ENCODE measurements at regions not wholly inside any gene's neighbourhood (a gene's known extent, or its start where the extent isn't known, plus 50 kb on each side); places are given as distances from the start of the nearest gene placed in this dataset.

DNA sequence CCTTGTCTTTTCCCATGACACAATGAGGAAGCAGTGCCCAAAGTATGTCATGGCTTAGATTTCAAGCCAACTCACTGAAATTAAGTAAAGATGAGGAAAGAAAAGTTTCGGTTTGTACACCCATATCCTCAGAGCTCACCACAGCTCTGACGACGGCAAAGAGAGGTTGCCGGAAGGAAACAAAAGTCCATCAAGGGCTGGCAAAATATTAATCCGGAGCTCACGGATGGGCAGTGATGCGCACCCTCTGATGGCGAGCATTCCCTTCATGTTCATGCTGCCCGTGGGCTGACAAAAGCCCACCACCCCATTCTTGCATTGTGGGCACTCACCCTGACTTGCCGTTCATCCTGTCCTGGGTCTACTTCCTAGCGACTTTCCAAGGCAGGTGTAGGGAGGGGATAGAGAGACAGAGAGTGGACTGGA lies 103.1 kb downstream of the SOX9 start:
- ChIA-PET CTCF (interaction anchor here (1.9 kb wide), 1 partner anchor 9 kb away, joined by 7 read pairs; no protein-coding TSS in a partner anchor), POLR2A (no interaction called here)
- no peaks in the 10 kb centered on the region for H3K9me3 ChIP-seq
- WGBS (ENCODE audit: missing lambda C conversion rate): 79% methylated on average over 11 of the region's 11 CpGs
- TF ChIP-seq FOSL2 (IDR thresholded peaks at IDR 0.05) (no peak), FOSL2 (CRISPR knock-in tag; IDR thresholded peaks at IDR 0.05) (no peak)
- no peak overlapping the region for H3K4me2 ChIP-seq
- FAIRE-seq: no peak
- H3K27ac ChIP-seq: no peak overlapping the region
- H3K4me3 ChIP-seq: no peak overlapping the region
- ATAC-seq: no peak
- DNase-seq (ENCODE audit: low read depth in 1 of 2, low spot score in 1 of 2): no peak
- no peaks in the 10 kb centered on the region for H3K4me1 ChIP-seq

DNA sequence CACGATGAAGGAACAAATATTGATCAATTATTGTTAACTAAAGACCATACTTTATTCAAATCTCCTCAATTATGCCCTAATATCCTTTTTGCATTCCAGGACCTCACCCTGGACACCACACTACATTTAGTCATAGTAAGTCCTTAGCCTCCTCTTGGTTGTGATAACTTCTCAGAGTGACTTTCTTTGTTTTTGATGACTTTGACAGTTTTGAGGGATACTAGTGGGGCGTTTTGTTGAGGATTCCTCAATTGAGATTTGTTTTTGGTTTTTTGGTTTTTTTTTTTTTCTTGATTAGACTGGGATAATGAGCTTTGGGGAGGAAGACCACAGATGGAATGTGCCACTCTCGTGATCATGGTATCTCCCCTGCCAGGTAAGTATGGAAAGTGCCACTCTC lies 105.5 kb downstream of the SOX9 start:
- TF ChIP-seq MAFK (IDR thresholded peaks at IDR 0.05; ENCODE audit: partially characterized antibody): peak; percentile 54
- no peak for TF ChIP-seq SMC3 (IDR thresholded peaks at IDR 0.05)
- Histone ChIP-seq H3K4me1 (no peaks in the 10 kb centered on the region), H3K4me3 (no peak overlapping the region), H3K4me2 (no peak overlapping the region), H3K9me3 (no peaks in the 10 kb centered on the region), H3K27ac (no peak overlapping the region)
- ChIA-PET POLR2A (no interaction called here), CTCF (interaction anchor here (1.2 kb wide), 1 partner anchor 99 kb away, joined by 3 read pairs; no protein-coding TSS in a partner anchor)
- ATAC-seq (no peak), FAIRE-seq (peak; percentile 39), DNase-seq (ENCODE audit: low read depth in 1 of 2, low spot score in 1 of 2) (no peak)
- 53% methylated on average over 3 of the region's 3 CpGs for WGBS (ENCODE audit: missing lambda C conversion rate)

DNA sequence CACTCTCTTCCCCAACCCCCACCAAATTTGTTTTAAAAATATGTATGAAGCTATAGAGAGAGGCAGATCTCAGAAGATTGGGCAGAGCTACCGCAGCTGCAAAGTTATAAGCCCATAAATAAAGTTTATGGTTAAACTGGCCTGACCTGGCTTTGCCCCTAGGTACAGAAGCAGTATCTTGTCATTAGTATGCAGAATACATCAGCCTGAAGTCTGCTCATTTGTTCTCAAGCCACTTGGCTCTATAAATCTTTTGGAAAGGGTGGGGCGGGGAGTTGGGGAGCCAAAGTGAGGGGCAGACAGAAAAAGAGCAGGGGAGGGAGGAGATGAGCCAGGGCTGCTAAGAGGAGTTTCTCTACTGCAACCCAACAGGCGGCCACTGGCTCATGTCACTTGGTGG lies 113.2 kb downstream of the SOX9 start:
- Histone ChIP-seq H3K4me1 (no peaks in the 10 kb centered on the region), H3K4me2 (no peak overlapping the region), H3K4me3 (no peak overlapping the region), H3K27ac (no peak overlapping the region), H3K9me3 (no peaks in the 10 kb centered on the region)
- DNase-seq (ENCODE audit: low read depth in 1 of 2, low spot score in 1 of 2) (no peak), ATAC-seq (no peak), FAIRE-seq (no peak)
- TF ChIP-seq NPAS2 (CRISPR knock-in tag; IDR thresholded peaks at IDR 0.05; ENCODE audit: borderline replicate concordance) (no peak), TP53 (CRISPR knock-in tag; IDR thresholded peaks at IDR 0.05) (no peak)
- WGBS (ENCODE audit: missing lambda C conversion rate): 80% methylated on average over 3 of the region's 3 CpGs
- ChIA-PET CTCF (interaction anchor here (1.9 to 2.6 kb wide), 2 partner anchors 10 to 306 kb away, joined by 5 to 7 read pairs; no protein-coding TSS in a partner anchor), POLR2A (no interaction called here)

DNA sequence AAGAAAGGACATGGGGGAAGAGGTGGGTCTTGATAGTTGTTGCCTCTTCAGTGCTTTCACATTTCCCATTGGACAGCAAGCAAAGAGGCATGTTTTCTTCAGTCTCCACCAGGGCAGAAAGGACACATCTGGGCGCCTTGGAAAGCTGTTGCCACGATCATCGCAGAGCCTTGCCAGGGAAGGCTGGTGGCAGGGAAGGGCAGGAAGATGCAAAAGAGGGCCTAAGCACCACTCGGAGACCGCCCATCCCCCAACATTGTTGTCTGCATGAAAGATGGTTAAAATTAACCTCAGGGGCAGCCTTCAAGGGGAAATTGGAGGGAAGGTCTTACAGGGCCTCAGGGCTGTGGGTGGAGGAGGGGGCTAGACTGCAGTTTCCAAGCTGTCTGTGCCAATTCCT lies 114.2 kb downstream of the SOX9 start:
- POLR2A ChIA-PET: no interaction called here
- Histone ChIP-seq H3K27ac (no peak overlapping the region), H3K4me2 (no peak overlapping the region), H3K9me3 (no peaks in the 10 kb centered on the region), H3K4me3 (no peak overlapping the region), H3K4me1 (no peaks in the 10 kb centered on the region)
- ATAC-seq (no peak), FAIRE-seq (no peak), DNase-seq (ENCODE audit: low read depth in 1 of 2, low spot score in 1 of 2) (no peak)
- TF ChIP-seq MYC (IDR thresholded peaks at IDR 0.05; ENCODE audit: borderline replicate concordance, low read length) (no peak), NFE2L2 (conservative IDR thresholded peaks at IDR 0.05; ENCODE audit: low read length) (no peak), MAFK (IDR thresholded peaks at IDR 0.05; ENCODE audit: partially characterized antibody) (no peak), JUN (IDR thresholded peaks at IDR 0.05) (no peak), PHF8 (IDR thresholded peaks at IDR 0.05; ENCODE audit: borderline replicate concordance, low read depth) (no peak), ZSCAN20 (CRISPR knock-in tag; IDR thresholded peaks at IDR 0.05) (no peak), KDM1A (IDR thresholded peaks at IDR 0.05; ENCODE audit: low read depth) (no peak), RARB (CRISPR knock-in tag; IDR thresholded peaks at IDR 0.05) (no peak)
- TF ChIP-seq, protein P1, sequence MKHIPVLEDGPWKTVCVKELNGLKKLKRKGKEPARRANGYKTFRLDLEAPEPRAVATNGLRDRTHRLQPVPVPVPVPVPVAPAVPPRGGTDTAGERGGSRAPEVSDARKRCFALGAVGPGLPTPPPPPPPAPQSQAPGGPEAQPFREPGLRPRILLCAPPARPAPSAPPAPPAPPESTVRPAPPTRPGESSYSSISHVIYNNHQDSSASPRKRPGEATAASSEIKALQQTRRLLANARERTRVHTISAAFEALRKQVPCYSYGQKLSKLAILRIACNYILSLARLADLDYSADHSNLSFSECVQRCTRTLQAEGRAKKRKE (CRISPR knock-in tag; IDR thresholded peaks at IDR 0.05; ENCODE audit: low read depth): no peak
- CTCF ChIA-PET: interaction anchor here (1.9 kb wide), 1 partner anchor 305 kb away, joined by 5 read pairs; no protein-coding TSS in a partner anchor
- 75% methylated on average over 5 of the region's 5 CpGs for WGBS (ENCODE audit: missing lambda C conversion rate)

DNA sequence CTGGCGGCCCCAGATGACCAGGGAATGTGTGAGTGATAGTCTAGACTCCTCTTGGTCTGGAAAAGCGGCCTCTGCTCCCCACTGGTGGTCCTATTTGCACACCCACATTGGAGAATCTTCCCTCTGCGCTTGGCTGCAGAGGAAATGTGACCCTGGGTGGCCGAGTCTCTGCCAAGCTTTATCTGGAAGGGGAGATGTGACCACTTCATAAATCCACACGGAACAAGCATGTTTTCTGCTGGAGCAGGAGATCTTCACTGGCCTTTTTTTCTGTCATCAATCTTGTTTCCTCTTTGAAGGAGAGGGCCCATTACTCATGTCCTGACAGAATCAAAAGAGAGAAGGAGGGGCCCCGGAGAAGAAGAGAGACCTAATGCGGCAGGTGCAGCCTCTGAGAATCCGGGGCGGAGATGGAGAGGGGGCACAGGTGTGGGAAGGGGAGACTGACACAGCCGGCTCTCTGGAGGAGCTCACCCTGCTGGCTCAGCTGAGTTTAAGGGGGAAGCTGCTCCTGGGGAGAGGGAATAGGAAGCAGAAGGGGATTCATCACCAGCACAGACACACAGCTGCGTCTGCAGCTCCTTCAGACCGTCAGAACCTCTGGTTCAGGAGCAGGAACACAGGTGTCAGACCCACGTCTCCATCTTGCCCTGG lies 116.3 kb downstream of the SOX9 start:
- no peak overlapping the region for H3K4me2 ChIP-seq
- ChIA-PET CTCF (interaction anchor here (1.3 to 2.3 kb wide), 2 partner anchors 18 to 78 kb away, joined by 3 to 5 read pairs; no protein-coding TSS in a partner anchor), POLR2A (no interaction called here)
- no peaks in the 10 kb centered on the region for H3K9me3 ChIP-seq
- no peak overlapping the region for H3K27ac ChIP-seq
- no peaks in the 10 kb centered on the region for H3K4me1 ChIP-seq
- peak in 1 of 2 experiments; percentile 41; a peak in 3 of 6 replicates for ATAC-seq
- H3K4me3 ChIP-seq: no peak overlapping the region
- 76% methylated on average over 13 of the region's 13 CpGs for WGBS (ENCODE audit: missing lambda C conversion rate)
- DNase-seq (ENCODE audit: low read depth in 1 of 2, low spot score in 1 of 2): no peak
- no peak for FAIRE-seq
- TF ChIP-seq, protein P2, sequence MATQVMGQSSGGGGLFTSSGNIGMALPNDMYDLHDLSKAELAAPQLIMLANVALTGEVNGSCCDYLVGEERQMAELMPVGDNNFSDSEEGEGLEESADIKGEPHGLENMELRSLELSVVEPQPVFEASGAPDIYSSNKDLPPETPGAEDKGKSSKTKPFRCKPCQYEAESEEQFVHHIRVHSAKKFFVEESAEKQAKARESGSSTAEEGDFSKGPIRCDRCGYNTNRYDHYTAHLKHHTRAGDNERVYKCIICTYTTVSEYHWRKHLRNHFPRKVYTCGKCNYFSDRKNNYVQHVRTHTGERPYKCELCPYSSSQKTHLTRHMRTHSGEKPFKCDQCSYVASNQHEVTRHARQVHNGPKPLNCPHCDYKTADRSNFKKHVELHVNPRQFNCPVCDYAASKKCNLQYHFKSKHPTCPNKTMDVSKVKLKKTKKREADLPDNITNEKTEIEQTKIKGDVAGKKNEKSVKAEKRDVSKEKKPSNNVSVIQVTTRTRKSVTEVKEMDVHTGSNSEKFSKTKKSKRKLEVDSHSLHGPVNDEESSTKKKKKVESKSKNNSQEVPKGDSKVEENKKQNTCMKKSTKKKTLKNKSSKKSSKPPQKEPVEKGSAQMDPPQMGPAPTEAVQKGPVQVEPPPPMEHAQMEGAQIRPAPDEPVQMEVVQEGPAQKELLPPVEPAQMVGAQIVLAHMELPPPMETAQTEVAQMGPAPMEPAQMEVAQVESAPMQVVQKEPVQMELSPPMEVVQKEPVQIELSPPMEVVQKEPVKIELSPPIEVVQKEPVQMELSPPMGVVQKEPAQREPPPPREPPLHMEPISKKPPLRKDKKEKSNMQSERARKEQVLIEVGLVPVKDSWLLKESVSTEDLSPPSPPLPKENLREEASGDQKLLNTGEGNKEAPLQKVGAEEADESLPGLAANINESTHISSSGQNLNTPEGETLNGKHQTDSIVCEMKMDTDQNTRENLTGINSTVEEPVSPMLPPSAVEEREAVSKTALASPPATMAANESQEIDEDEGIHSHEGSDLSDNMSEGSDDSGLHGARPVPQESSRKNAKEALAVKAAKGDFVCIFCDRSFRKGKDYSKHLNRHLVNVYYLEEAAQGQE (IDR thresholded peaks at IDR 0.05): no peak
- TF ChIP-seq MAZ (IDR thresholded peaks at IDR 0.05; ENCODE audit: borderline replicate concordance, low read depth, low read length) (no peak), MYC (IDR thresholded peaks at IDR 0.05; ENCODE audit: borderline replicate concordance, low read length) (no peak), EP300 (IDR thresholded peaks at IDR 0.05) (no peak), BHLHE40 (IDR thresholded peaks at IDR 0.05; ENCODE audit: low read depth, low read length) (no peak), MAFK (IDR thresholded peaks at IDR 0.05; ENCODE audit: partially characterized antibody) (no peak), RNF2 (IDR thresholded peaks at IDR 0.05; ENCODE audit: borderline replicate concordance, low read depth) (no peak), HDAC2 (IDR thresholded peaks at IDR 0.05) (no peak), CHD4 (IDR thresholded peaks at IDR 0.05; ENCODE audit: borderline replicate concordance) (no peak), CHD2 (IDR thresholded peaks at IDR 0.05; ENCODE audit: low read length, partially characterized antibody) (no peak), PHF8 (IDR thresholded peaks at IDR 0.05; ENCODE audit: borderline replicate concordance, low read depth) (no peak), HOXB13 (CRISPR knock-in tag; IDR thresholded peaks at IDR 0.05; ENCODE audit: low read depth) (no peak), HOXA7 (CRISPR knock-in tag; IDR thresholded peaks at IDR 0.05) (no peak)
